ENCODE measurements at regions not wholly inside any gene's neighbourhood (a gene's known extent, or its start where the extent isn't known, plus 50 kb on each side); places are given as distances from the start of the nearest gene placed in this dataset.

GRCh38 chr11:131036514-131036913 is 120.2 kb upstream of the SNX19 start:
- ATAC-seq (ENCODE audit: insufficient number of reproducible peaks, low FRiP score, low read depth) (no peak), DNase-seq (ENCODE audit: low spot score) (no peak)
- TF ChIP-seq CTCF (IDR thresholded peaks at IDR 0.05), result no peak
- Histone ChIP-seq H3K9me3 (no peaks in the 10 kb centered on the region), H3K4me3 (no peak overlapping the region), H3K27me3 (replicated peaks; ENCODE audit: insufficient read depth) (no peaks in the 10 kb centered on the region), H3K27ac (no peak overlapping the region), H3K4me1 (ENCODE audit: control insufficient read depth in 1 of 2, low read depth in 2 of 2) (no peaks in the 10 kb centered on the region), H3K36me3 (no peaks in the 10 kb centered on the region)

GRCh38 chr11:131037873-131038272 is 121.6 kb upstream of the SNX19 start:
- ATAC-seq (ENCODE audit: insufficient number of reproducible peaks, low FRiP score, low read depth) (no peak), DNase-seq (ENCODE audit: low spot score) (no peak)
- H3K4me3 ChIP-seq, result no peak overlapping the region
- H3K27me3 ChIP-seq (replicated peaks; ENCODE audit: insufficient read depth), result no peaks in the 10 kb centered on the region
- no peak for TF ChIP-seq CTCF (IDR thresholded peaks at IDR 0.05)
- no peaks in the 10 kb centered on the region for H3K9me3 ChIP-seq
- no peaks in the 10 kb centered on the region for H3K36me3 ChIP-seq
- no peak overlapping the region for H3K27ac ChIP-seq
- H3K4me1 ChIP-seq (ENCODE audit: control insufficient read depth in 1 of 2, low read depth in 2 of 2), result no peaks in the 10 kb centered on the region

- no peaks in the 10 kb centered on the region for H3K4me1 ChIP-seq (ENCODE audit: control insufficient read depth in 1 of 2, low read depth in 2 of 2)
- no peak for ATAC-seq (ENCODE audit: insufficient number of reproducible peaks, low FRiP score, low read depth)
- H3K4me3 ChIP-seq, result no peak overlapping the region
- H3K27ac ChIP-seq, result no peak overlapping the region
- H3K27me3 ChIP-seq (replicated peaks; ENCODE audit: insufficient read depth), result no peaks in the 10 kb centered on the region
- no peak for DNase-seq (ENCODE audit: low spot score)
- no peaks in the 10 kb centered on the region for H3K36me3 ChIP-seq
- no peaks in the 10 kb centered on the region for H3K9me3 ChIP-seq
- TF ChIP-seq CTCF (IDR thresholded peaks at IDR 0.05), result no peak
Measured at GRCh38 chr11:131038597-131038996, 122.3 kb upstream of the SNX19 start.

GRCh38 chr11:131041331-131042040 is 125.2 kb upstream of the SNX19 start:
- no peak for TF ChIP-seq CTCF (IDR thresholded peaks at IDR 0.05)
- DNase-seq (ENCODE audit: low spot score), result no peak
- Histone ChIP-seq H3K36me3 (no peaks in the 10 kb centered on the region), H3K27ac (no peak overlapping the region), H3K9me3 (no peaks in the 10 kb centered on the region), H3K27me3 (replicated peaks; ENCODE audit: insufficient read depth) (no peaks in the 10 kb centered on the region), H3K4me3 (no peak overlapping the region), H3K4me1 (ENCODE audit: control insufficient read depth in 1 of 2, low read depth in 2 of 2) (no peaks in the 10 kb centered on the region)
- no peak for ATAC-seq (ENCODE audit: insufficient number of reproducible peaks, low FRiP score, low read depth)

- ATAC-seq (ENCODE audit: insufficient number of reproducible peaks, low FRiP score, low read depth), result no peak
- Histone ChIP-seq H3K36me3 (no peaks in the 10 kb centered on the region), H3K4me3 (no peak overlapping the region), H3K4me1 (ENCODE audit: control insufficient read depth in 1 of 2, low read depth in 2 of 2) (no peaks in the 10 kb centered on the region), H3K27me3 (replicated peaks; ENCODE audit: insufficient read depth) (no peaks in the 10 kb centered on the region), H3K9me3 (no peaks in the 10 kb centered on the region), H3K27ac (no peak overlapping the region)
- no peak for TF ChIP-seq CTCF (IDR thresholded peaks at IDR 0.05)
- DNase-seq (ENCODE audit: low spot score), result no peak
Measured at GRCh38 chr11:131042041-131042390, 125.7 kb upstream of the SNX19 start.
